Adrenal gland (tissue), 5 donors: ENCODE measurements at regions not wholly inside any gene's neighbourhood (a gene's known extent, or its start where the extent isn't known, plus 50 kb on each side); places are given as distances from the start of the nearest gene placed in this dataset.

Source experiments
- POLR2A ChIP-seq, 2 donors: fragments of 450-650 bp; IDR thresholded peaks; one replicate each; pipeline ENCODE4 v1.6.1; 2017; ENCODE audit warnings: antibody characterized with exemption in 2 of 2, mild to moderate bottlenecking in 2 of 2, moderate library complexity in 1 of 2
- TF ChIP-seq, protein P1 (sequence below), 6 experiments: fragments of 450-650 bp in 4 of 6; fragments of 200-600 bp in 2 of 6; sonication (generic) in 1 of 6; IDR thresholded peaks; 1 replicate in 5 of 6; 2 replicates in 1 of 6; pipeline versions ENCODE4 v1.5.1 to v1.8.0; 2016 to 2021; ENCODE audit warnings: antibody characterized with exemption in 6 of 6, mild to moderate bottlenecking in 2 of 6, moderate library complexity in 1 of 6
- donor health status: DM: no; HTN: no; CAD: no.

DNA sequence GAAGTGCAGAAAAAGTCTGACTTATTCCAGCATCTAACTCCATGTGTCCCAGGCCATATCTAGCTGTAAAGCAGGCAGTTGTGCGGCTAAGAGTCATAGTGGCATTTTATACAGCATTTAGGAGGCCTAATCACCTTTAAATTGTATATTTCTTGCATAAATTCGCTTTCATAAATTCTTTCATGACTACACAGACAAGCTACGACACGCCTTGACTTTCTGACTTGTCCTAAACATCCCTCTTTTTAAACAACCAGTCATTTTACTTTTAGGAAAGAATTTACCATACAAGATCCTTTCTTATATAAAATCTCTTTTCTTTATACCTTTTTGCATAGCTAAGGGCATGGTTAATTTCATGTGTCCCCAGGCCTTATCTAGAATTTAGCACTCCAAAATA lies 81.7 kb upstream of the THBS2 start:
- TF ChIP-seq, protein P1, sequence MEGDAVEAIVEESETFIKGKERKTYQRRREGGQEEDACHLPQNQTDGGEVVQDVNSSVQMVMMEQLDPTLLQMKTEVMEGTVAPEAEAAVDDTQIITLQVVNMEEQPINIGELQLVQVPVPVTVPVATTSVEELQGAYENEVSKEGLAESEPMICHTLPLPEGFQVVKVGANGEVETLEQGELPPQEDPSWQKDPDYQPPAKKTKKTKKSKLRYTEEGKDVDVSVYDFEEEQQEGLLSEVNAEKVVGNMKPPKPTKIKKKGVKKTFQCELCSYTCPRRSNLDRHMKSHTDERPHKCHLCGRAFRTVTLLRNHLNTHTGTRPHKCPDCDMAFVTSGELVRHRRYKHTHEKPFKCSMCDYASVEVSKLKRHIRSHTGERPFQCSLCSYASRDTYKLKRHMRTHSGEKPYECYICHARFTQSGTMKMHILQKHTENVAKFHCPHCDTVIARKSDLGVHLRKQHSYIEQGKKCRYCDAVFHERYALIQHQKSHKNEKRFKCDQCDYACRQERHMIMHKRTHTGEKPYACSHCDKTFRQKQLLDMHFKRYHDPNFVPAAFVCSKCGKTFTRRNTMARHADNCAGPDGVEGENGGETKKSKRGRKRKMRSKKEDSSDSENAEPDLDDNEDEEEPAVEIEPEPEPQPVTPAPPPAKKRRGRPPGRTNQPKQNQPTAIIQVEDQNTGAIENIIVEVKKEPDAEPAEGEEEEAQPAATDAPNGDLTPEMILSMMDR (IDR thresholded peaks at IDR 0.05), result no peak
- no peak for TF ChIP-seq POLR2A (IDR thresholded peaks at IDR 0.05)
